Cardiac muscle cell (in vitro differentiated cells and primary cell): ENCODE measurements at regions not wholly inside any gene's neighbourhood (a gene's known extent, or its start where the extent isn't known, plus 50 kb on each side); places are given as distances from the start of the nearest gene placed in this dataset.

ENCODE experiments used
- DNase-seq, 2 donors: peaks; one replicate each; pipeline versions ENCODE4 v3.0.0 to v3.0.0-alpha.2; 2010 to 2017; ENCODE audit warnings: low read depth in 1 of 2, low spot score in 1 of 2
- H3K27ac ChIP-seq: fragments of 200-600 bp; sonication (generic); 2 replicates; pipeline ENCODE4 v1.5.1; 2016
- H3K27me3 ChIP-seq: fragments of 200-600 bp; sonication (generic); 2 replicates; pipeline ENCODE4 v1.6.0; 2016; ENCODE audit warnings: control low read depth
- H3K36me3 ChIP-seq: fragments of 200-600 bp; sonication (generic); 2 replicates; pipeline ENCODE4 v1.5.1; 2016; ENCODE audit warnings: control low read depth
- H3K4me1 ChIP-seq: fragments of 200-600 bp; sonication (generic); 2 replicates; pipeline ENCODE4 v1.8.1; 2017; ENCODE audit warnings: low read depth, mild to moderate bottlenecking, mixed run types
- H3K4me3 ChIP-seq: fragments of 200-600 bp; sonication (generic); 2 replicates; pipeline ENCODE4 v1.5.1; 2016; ENCODE audit warnings: mild to moderate bottlenecking
- H3K9me3 ChIP-seq: fragments of 200-600 bp; sonication (generic); 2 replicates; pipeline ENCODE4 v1.5.1; 2017; ENCODE audit warnings: low read depth, mild to moderate bottlenecking, control low read depth
- CTCF ChIP-seq: IDR thresholded peaks from 2 replicates; pipeline ENCODE4 v1.5.1; 2012; ENCODE audit warnings: low read depth, mild to moderate bottlenecking, low read length

GRCh38 chr2:239588451-239589269 lies 187.8 kb upstream of the HDAC4 start:
- no peaks in the 10 kb centered on the region for H3K36me3 ChIP-seq
- DNase-seq, result no peak
- no peak overlapping the region for H3K27ac ChIP-seq
- no peaks in the 10 kb centered on the region for H3K4me1 ChIP-seq
- H3K27me3 ChIP-seq, result no peaks in the 10 kb centered on the region
- no peak for TF ChIP-seq CTCF
- peaks cover 2% of the 10 kb centered on the region for H3K9me3 ChIP-seq
- H3K4me3 ChIP-seq, result no peak overlapping the region

- Histone ChIP-seq H3K27me3 (no peaks in the 10 kb centered on the region), H3K27ac (no peak overlapping the region), H3K9me3 (peaks cover 2% of the 10 kb centered on the region), H3K36me3 (no peaks in the 10 kb centered on the region), H3K4me1 (no peaks in the 10 kb centered on the region), H3K4me3 (no peak overlapping the region)
- TF ChIP-seq CTCF, result no peak
- DNase-seq, result no peak
Observed at GRCh38 chr2:239587841-239588240, 187.0 kb upstream of the HDAC4 start.

- no peak overlapping the region for H3K27ac ChIP-seq
- no peak for DNase-seq
- no peaks in the 10 kb centered on the region for H3K27me3 ChIP-seq
- no peaks in the 10 kb centered on the region for H3K36me3 ChIP-seq
- H3K4me3 ChIP-seq, result no peak overlapping the region
- H3K4me1 ChIP-seq, result no peaks in the 10 kb centered on the region
- TF ChIP-seq CTCF, result no peak
- H3K9me3 ChIP-seq, result peaks cover 2% of the 10 kb centered on the region
Observed at GRCh38 chr2:239587311-239587731, 186.5 kb upstream of the HDAC4 start.

GRCh38 chr2:239586651-239587310 lies 186.0 kb upstream of the HDAC4 start:
- Histone ChIP-seq H3K27ac (no peak overlapping the region), H3K9me3 (peaks cover 2% of the 10 kb centered on the region), H3K36me3 (no peaks in the 10 kb centered on the region), H3K4me3 (no peak overlapping the region), H3K27me3 (no peaks in the 10 kb centered on the region), H3K4me1 (no peaks in the 10 kb centered on the region)
- no peak for DNase-seq
- no peak for TF ChIP-seq CTCF

GRCh38 chr2:239585422-239585821 lies 184.6 kb upstream of the HDAC4 start:
- H3K36me3 ChIP-seq, result no peaks in the 10 kb centered on the region
- peaks cover 2% of the 10 kb centered on the region for H3K9me3 ChIP-seq
- no peaks in the 10 kb centered on the region for H3K27me3 ChIP-seq
- no peak overlapping the region for H3K4me3 ChIP-seq
- no peaks in the 10 kb centered on the region for H3K4me1 ChIP-seq
- DNase-seq, result no peak
- TF ChIP-seq CTCF, result no peak
- no peak overlapping the region for H3K27ac ChIP-seq
